ENCODE measurements at regions not wholly inside any gene's neighbourhood (a gene's known extent, or its start where the extent isn't known, plus 50 kb on each side); places are given as distances from the start of the nearest gene placed in this dataset.
"Not testable (repeated sequence)": the region's sequence is repeated elsewhere in the genome, so short reads cannot be mapped to it uniquely, and the experiment has no call there.

DNA sequence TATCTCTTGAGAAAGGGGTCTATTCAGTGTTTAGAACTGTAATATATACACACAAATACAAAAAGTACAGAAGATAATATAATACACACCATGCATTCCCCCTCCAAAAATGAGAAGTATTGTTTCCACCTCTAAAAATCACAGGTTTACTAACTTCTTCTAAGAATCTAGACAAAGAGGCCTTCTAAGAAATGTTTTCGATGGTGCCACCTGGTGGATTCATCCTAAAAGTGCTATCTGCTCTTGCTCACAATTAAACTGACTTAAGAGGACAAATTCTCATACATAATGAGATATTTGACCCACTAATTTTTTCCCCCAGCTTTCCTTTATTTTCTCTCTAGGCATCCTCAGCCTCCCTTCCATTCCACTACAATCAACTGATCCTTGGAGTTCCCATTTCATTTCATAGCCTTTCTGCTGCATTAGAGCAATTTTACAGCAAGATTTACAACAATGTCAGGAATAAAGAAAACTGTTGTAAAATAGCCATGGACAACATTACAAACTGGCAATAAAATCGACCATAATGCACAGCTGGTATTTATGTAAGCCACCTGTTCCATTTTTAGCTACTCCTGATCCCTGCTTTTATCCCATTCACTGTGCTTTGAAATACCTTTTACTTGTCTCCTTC lies 124.6 kb downstream of the ARRDC4 start:
- no peak overlapping the region for H3K4me3 ChIP-seq (replicated peaks in 1 of 2; ENCODE audit: low read depth in 1 of 2, low read length in 2 of 2)
- DNase-seq (ENCODE audit: low read depth, low spot score) (peak; percentile 56), ATAC-seq (no peak)
- TF ChIP-seq CEBPB (IDR thresholded peaks at IDR 0.05; ENCODE audit: low read depth) (no peak), RAD21 (IDR thresholded peaks at IDR 0.05; ENCODE audit: low read depth) (peak; percentile 64)
- TF ChIP-seq, protein P1, sequence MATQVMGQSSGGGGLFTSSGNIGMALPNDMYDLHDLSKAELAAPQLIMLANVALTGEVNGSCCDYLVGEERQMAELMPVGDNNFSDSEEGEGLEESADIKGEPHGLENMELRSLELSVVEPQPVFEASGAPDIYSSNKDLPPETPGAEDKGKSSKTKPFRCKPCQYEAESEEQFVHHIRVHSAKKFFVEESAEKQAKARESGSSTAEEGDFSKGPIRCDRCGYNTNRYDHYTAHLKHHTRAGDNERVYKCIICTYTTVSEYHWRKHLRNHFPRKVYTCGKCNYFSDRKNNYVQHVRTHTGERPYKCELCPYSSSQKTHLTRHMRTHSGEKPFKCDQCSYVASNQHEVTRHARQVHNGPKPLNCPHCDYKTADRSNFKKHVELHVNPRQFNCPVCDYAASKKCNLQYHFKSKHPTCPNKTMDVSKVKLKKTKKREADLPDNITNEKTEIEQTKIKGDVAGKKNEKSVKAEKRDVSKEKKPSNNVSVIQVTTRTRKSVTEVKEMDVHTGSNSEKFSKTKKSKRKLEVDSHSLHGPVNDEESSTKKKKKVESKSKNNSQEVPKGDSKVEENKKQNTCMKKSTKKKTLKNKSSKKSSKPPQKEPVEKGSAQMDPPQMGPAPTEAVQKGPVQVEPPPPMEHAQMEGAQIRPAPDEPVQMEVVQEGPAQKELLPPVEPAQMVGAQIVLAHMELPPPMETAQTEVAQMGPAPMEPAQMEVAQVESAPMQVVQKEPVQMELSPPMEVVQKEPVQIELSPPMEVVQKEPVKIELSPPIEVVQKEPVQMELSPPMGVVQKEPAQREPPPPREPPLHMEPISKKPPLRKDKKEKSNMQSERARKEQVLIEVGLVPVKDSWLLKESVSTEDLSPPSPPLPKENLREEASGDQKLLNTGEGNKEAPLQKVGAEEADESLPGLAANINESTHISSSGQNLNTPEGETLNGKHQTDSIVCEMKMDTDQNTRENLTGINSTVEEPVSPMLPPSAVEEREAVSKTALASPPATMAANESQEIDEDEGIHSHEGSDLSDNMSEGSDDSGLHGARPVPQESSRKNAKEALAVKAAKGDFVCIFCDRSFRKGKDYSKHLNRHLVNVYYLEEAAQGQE (IDR thresholded peaks at IDR 0.05; ENCODE audit: low read depth), result no peak
- TF ChIP-seq, protein P2, sequence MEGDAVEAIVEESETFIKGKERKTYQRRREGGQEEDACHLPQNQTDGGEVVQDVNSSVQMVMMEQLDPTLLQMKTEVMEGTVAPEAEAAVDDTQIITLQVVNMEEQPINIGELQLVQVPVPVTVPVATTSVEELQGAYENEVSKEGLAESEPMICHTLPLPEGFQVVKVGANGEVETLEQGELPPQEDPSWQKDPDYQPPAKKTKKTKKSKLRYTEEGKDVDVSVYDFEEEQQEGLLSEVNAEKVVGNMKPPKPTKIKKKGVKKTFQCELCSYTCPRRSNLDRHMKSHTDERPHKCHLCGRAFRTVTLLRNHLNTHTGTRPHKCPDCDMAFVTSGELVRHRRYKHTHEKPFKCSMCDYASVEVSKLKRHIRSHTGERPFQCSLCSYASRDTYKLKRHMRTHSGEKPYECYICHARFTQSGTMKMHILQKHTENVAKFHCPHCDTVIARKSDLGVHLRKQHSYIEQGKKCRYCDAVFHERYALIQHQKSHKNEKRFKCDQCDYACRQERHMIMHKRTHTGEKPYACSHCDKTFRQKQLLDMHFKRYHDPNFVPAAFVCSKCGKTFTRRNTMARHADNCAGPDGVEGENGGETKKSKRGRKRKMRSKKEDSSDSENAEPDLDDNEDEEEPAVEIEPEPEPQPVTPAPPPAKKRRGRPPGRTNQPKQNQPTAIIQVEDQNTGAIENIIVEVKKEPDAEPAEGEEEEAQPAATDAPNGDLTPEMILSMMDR (IDR thresholded peaks at IDR 0.05 in 2 of 3, conservative IDR thresholded peaks at IDR 0.05 in 1 of 3; ENCODE audit: borderline replicate concordance in 1 of 3, insufficient read depth in 1 of 3, low read depth in 2 of 3, low read length in 2 of 3), result peak; percentile 54 to 67 (median 58); a peak in 5 of 6 replicates
- ChIA-PET CTCF (interaction anchor here (1.0 kb wide), 1 partner anchor 176 kb away, joined by 3 read pairs; no protein-coding TSS in a partner anchor), RAD21 (ENCODE audit: low non-redundant PET in 1 of 2, low total read pairs in 2 of 2, uncharacterized antibody in 2 of 2, unreplicated experiment in 2 of 2) (no interaction called here), POLR2A (no interaction called here)
- no peaks in the 10 kb centered on the region for H3K36me3 ChIP-seq (ENCODE audit: control insufficient read depth in 1 of 2, insufficient read depth in 2 of 2, low read length in 2 of 2)
- no peaks in the 10 kb centered on the region for H3K4me1 ChIP-seq (ENCODE audit: control insufficient read depth in 1 of 2, insufficient read depth in 2 of 2, low read length in 2 of 2)
- H3K9ac ChIP-seq (ENCODE audit: low read length), result no peak overlapping the region
- no peaks in the 10 kb centered on the region for H3K9me2 ChIP-seq (ENCODE audit: insufficient read depth)
- intact Hi-C loops (cut with micrococcal nuclease), result loop anchor here (1.0 to 10.0 kb wide), 2 partner anchors 176 to 340 kb away; no protein-coding TSS in a partner anchor
- H3K27ac ChIP-seq (ENCODE audit: low read depth, low read length), result no peak overlapping the region
- H2AFZ ChIP-seq (ENCODE audit: low read depth, low read length, poor library complexity, severe bottlenecking), result no peak overlapping the region
- no peaks in the 10 kb centered on the region for H3K79me2 ChIP-seq (ENCODE audit: insufficient read depth, low read length)
- no peaks in the 10 kb centered on the region for H3K9me3 ChIP-seq (ENCODE audit: control insufficient read depth in 1 of 2, insufficient read depth in 1 of 2, low read depth in 1 of 2, low read length in 2 of 2)
- no TSS peak for BruUV-seq (replicated peaks)
- no peaks in the 10 kb centered on the region for H3K27me3 ChIP-seq (ENCODE audit: insufficient read depth, low read length)
- no peaks in the 10 kb centered on the region for H4K20me1 ChIP-seq (ENCODE audit: insufficient read depth)
- H3K4me2 ChIP-seq (ENCODE audit: low read length), result no peak overlapping the region

DNA sequence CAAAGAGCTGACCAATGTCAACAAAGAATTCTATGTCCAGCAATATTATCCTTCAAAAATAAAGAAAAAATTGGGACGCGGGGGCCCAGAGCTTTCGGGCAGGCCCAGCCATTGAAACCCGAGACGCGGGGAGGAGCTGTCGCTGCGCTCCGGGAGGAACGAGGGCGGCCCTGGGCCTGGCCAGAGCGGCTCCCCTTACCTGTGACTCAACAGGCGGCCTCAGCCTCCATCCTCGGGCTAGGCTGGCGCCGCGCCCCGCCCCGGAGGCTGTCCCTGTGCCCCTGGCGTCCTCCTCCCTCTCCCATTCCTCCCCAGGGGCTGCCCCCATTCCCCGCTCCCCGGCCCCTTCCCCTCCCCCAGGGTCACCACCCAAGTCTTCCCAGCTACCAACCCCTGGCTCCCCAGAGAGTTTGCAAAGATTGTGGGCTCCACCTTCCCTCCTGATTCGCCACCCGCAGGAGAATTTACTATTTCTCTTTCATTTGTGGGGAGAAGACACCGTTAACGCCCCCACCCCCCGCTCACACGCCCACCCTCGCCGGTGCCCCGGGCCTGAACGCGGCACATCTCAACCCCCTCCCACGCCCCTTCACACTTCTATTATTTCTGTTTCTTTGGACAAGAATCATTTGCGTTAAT lies 127.9 kb downstream of the ARRDC4 start:
- H3K9me2 ChIP-seq (ENCODE audit: insufficient read depth); DNase-seq (ENCODE audit: low read depth, low spot score); H3K4me1 ChIP-seq (ENCODE audit: control insufficient read depth in 1 of 2, insufficient read depth in 2 of 2, low read length in 2 of 2); H2AFZ ChIP-seq (ENCODE audit: low read depth, low read length, poor library complexity, severe bottlenecking); POLR2A ChIA-PET; H3K36me3 ChIP-seq (ENCODE audit: control insufficient read depth in 1 of 2, insufficient read depth in 2 of 2, low read length in 2 of 2); H3K27me3 ChIP-seq (ENCODE audit: insufficient read depth, low read length); H3K9me3 ChIP-seq (ENCODE audit: control insufficient read depth in 1 of 2, insufficient read depth in 1 of 2, low read depth in 1 of 2, low read length in 2 of 2); RAD21 ChIA-PET (ENCODE audit: low non-redundant PET in 1 of 2, low total read pairs in 2 of 2, uncharacterized antibody in 2 of 2, unreplicated experiment in 2 of 2); H3K4me3 ChIP-seq (replicated peaks in 1 of 2; ENCODE audit: low read depth in 1 of 2, low read length in 2 of 2); H3K79me2 ChIP-seq (ENCODE audit: insufficient read depth, low read length); H3K9ac ChIP-seq (ENCODE audit: low read length); H3K4me2 ChIP-seq (ENCODE audit: low read length); BruUV-seq (replicated peaks); H4K20me1 ChIP-seq (ENCODE audit: insufficient read depth); H3K27ac ChIP-seq (ENCODE audit: low read depth, low read length): not testable (repeated sequence)
- CTCF ChIA-PET, result interaction anchor here (1.3 to 1.6 kb wide), 2 partner anchors 10 to 184 kb away, joined by 3 to 4 read pairs; no protein-coding TSS in a partner anchor
- intact Hi-C loops (cut with micrococcal nuclease), result loop anchor here (10.0 kb wide), 1 partner anchor 336 kb away; no protein-coding TSS in a partner anchor
- peak; percentile 100 for ATAC-seq

DNA sequence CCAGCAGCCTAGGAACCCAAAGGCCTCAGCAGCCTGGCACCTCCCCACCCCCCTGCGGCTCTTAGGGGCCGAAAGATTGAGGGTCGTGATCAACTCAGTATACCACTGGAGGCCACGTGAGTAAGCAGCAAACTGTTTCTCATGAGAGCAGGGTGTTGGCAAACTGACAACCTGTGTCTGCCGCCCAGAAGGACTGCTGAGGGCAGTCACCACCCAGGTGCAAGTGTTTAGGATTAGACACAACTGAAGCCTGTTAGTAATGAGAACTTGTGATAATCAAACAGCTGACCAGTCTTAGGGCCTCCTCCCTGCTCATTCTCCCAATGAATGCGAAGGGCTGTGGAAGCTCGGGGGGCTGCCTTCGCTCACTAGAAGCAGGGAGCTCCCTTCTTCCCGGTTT lies 128.8 kb downstream of the ARRDC4 start:
- H3K9me3 ChIP-seq (ENCODE audit: control insufficient read depth in 1 of 2, insufficient read depth in 1 of 2, low read depth in 1 of 2, low read length in 2 of 2); H4K20me1 ChIP-seq (ENCODE audit: insufficient read depth); H3K27ac ChIP-seq (ENCODE audit: low read depth, low read length); RAD21 ChIA-PET (ENCODE audit: low non-redundant PET in 1 of 2, low total read pairs in 2 of 2, uncharacterized antibody in 2 of 2, unreplicated experiment in 2 of 2); H3K79me2 ChIP-seq (ENCODE audit: insufficient read depth, low read length); H3K36me3 ChIP-seq (ENCODE audit: control insufficient read depth in 1 of 2, insufficient read depth in 2 of 2, low read length in 2 of 2); H3K9me2 ChIP-seq (ENCODE audit: insufficient read depth); DNase-seq (ENCODE audit: low read depth, low spot score); POLR2A ChIA-PET; H3K27me3 ChIP-seq (ENCODE audit: insufficient read depth, low read length); H3K9ac ChIP-seq (ENCODE audit: low read length); BruUV-seq (replicated peaks); CTCF ChIA-PET; H3K4me1 ChIP-seq (ENCODE audit: control insufficient read depth in 1 of 2, insufficient read depth in 2 of 2, low read length in 2 of 2); H3K4me3 ChIP-seq (replicated peaks in 1 of 2; ENCODE audit: low read depth in 1 of 2, low read length in 2 of 2); ATAC-seq; H3K4me2 ChIP-seq (ENCODE audit: low read length); H2AFZ ChIP-seq (ENCODE audit: low read depth, low read length, poor library complexity, severe bottlenecking): not testable (repeated sequence)
- intact Hi-C loops (cut with micrococcal nuclease), result loop anchor here (10.0 kb wide), 1 partner anchor 335 kb away; no protein-coding TSS in a partner anchor
